Natural killer cell treated with Interleukin-12 subunit alpha and Interleukin-12 subunit beta and Interleukin-15 and Interleukin-18, amount 100 ng/mL, for 72 hours (primary cell): ENCODE measurements at regions not wholly inside any gene's neighbourhood (a gene's known extent, or its start where the extent isn't known, plus 50 kb on each side); places are given as distances from the start of the nearest gene placed in this dataset.

Experiments used
- ATAC-seq, 2 donors: fragments of 150-1000 bp; cut with Tn5 transposase in 1 of 2; sonication (Bioruptor Pico), chemical (Tn5 transposase) in 1 of 2; 2 replicates each; pipeline ENCODE4 v1.10.0; 2021
- DNase-seq: peaks from one replicate; pipeline ENCODE4 v3.0.0; 2022; ENCODE audit warnings: low spot score
- H3K27ac Mint-ChIP-seq, 2 donors: 1 replicate in 1 of 2; 2 replicates in 1 of 2; pipeline ENCODE4 v1.8.0; 2022; ENCODE audit warnings: mixed read lengths in 2 of 2, mild to moderate bottlenecking in 1 of 2, moderate library complexity in 1 of 2
- H3K27me3 Mint-ChIP-seq, 2 donors: 1 replicate in 1 of 2; 2 replicates in 1 of 2; pipeline ENCODE4 v1.8.0; 2022; ENCODE audit warnings: mixed read lengths in 2 of 2
- H3K36me3 Mint-ChIP-seq: one replicate; pipeline ENCODE4 v1.8.0; 2022; ENCODE audit warnings: mixed read lengths
- H3K4me1 Mint-ChIP-seq, 2 donors: 1 replicate in 1 of 2; 2 replicates in 1 of 2; pipeline ENCODE4 v1.8.0; 2022; ENCODE audit warnings: low read depth in 2 of 2, mixed read lengths in 2 of 2, mild to moderate bottlenecking in 1 of 2
- H3K4me3 Mint-ChIP-seq: one replicate; pipeline ENCODE4 v1.8.0; 2022; ENCODE audit warnings: mixed read lengths
- H3K9me3 Mint-ChIP-seq: 2 replicates; pipeline ENCODE4 v1.8.0; 2022; ENCODE audit warnings: mixed read lengths

- H3K27ac Mint-ChIP-seq: peak overlapping the region; percentile 90 to 91
- H3K27me3 Mint-ChIP-seq: no peaks in the 10 kb centered on the region
- ATAC-seq (no peak), DNase-seq (no peak)
- H3K36me3 Mint-ChIP-seq: no peaks in the 10 kb centered on the region
- peaks cover 56% of the 10 kb centered on the region in 2 donors for H3K4me1 Mint-ChIP-seq
- peak overlapping the region; percentile 56 for H3K4me3 Mint-ChIP-seq
- no peaks in the 10 kb centered on the region for H3K9me3 Mint-ChIP-seq
Observed at GRCh38 chr13:22063416-22064124, 392.7 kb downstream of the FGF9 start.

- no peak overlapping the region for H3K4me3 Mint-ChIP-seq
- DNase-seq (no peak), ATAC-seq (no peak)
- H3K36me3 Mint-ChIP-seq: no peaks in the 10 kb centered on the region
- peaks cover 50 to 53% of the 10 kb centered on the region in 2 donors for H3K4me1 Mint-ChIP-seq
- H3K27me3 Mint-ChIP-seq: no peaks in the 10 kb centered on the region
- H3K9me3 Mint-ChIP-seq: no peaks in the 10 kb centered on the region
- peak overlapping the region in 1 of 2 donors; percentile 35 for H3K27ac Mint-ChIP-seq
Observed at GRCh38 chr13:22064854-22065620, 394.2 kb downstream of the FGF9 start.

- H3K4me1 Mint-ChIP-seq: peaks cover 19 to 26% of the 10 kb centered on the region in 2 donors
- H3K36me3 Mint-ChIP-seq: no peaks in the 10 kb centered on the region
- peaks cover 4% of the 10 kb centered on the region for H3K9me3 Mint-ChIP-seq
- peak overlapping the region; percentile 26 for H3K4me3 Mint-ChIP-seq
- H3K27me3 Mint-ChIP-seq: peaks cover 0 to 5% of the 10 kb centered on the region in 2 donors
- DNase-seq: no peak
- peak in 1 of 2 donors; percentile 61 for ATAC-seq
- H3K27ac Mint-ChIP-seq: peak overlapping the region; percentile 22 to 53
Observed at GRCh38 chr13:22073718-22074117, 402.8 kb downstream of the FGF9 start.

GRCh38 chr13:22074403-22074802 is 403.5 kb downstream of the FGF9 start:
- no peak for DNase-seq
- H3K4me1 Mint-ChIP-seq: peaks cover 19 to 26% of the 10 kb centered on the region in 2 donors
- ATAC-seq: peak; percentile 61 to 88
- peaks cover 0 to 8% of the 10 kb centered on the region in 2 donors for H3K27me3 Mint-ChIP-seq
- peaks cover 7% of the 10 kb centered on the region for H3K9me3 Mint-ChIP-seq
- peak overlapping the region; percentile 26 for H3K4me3 Mint-ChIP-seq
- no peaks in the 10 kb centered on the region for H3K36me3 Mint-ChIP-seq
- H3K27ac Mint-ChIP-seq: peak overlapping the region; percentile 22 to 53

GRCh38 chr13:22076658-22077057 is 405.8 kb downstream of the FGF9 start:
- Mint-ChIP-seq H3K27ac (peak overlapping the region in 1 of 2 donors; percentile 48), H3K4me3 (no peak overlapping the region), H3K9me3 (peaks cover 7% of the 10 kb centered on the region), H3K27me3 (peaks cover 0 to 8% of the 10 kb centered on the region in 2 donors), H3K36me3 (no peaks in the 10 kb centered on the region), H3K4me1 (peaks cover 21 to 26% of the 10 kb centered on the region in 2 donors)
- DNase-seq: no peak
- ATAC-seq: no peak

GRCh38 chr13:22077205-22077683 is 406.4 kb downstream of the FGF9 start:
- Mint-ChIP-seq H3K27ac (no peak overlapping the region), H3K9me3 (peaks cover 7% of the 10 kb centered on the region), H3K4me3 (no peak overlapping the region), H3K4me1 (peaks cover 23 to 26% of the 10 kb centered on the region in 2 donors), H3K27me3 (peaks cover 0 to 8% of the 10 kb centered on the region in 2 donors), H3K36me3 (no peaks in the 10 kb centered on the region)
- DNase-seq: no peak
- ATAC-seq: no peak

- no peak for DNase-seq
- Mint-ChIP-seq H3K4me1 (peaks cover 28 to 31% of the 10 kb centered on the region in 2 donors), H3K9me3 (peaks cover 7% of the 10 kb centered on the region)
Observed at GRCh38 chr13:22077764-22078163, 406.9 kb downstream of the FGF9 start.

GRCh38 chr13:22079961-22080360 is 409.1 kb downstream of the FGF9 start:
- Mint-ChIP-seq H3K36me3 (no peaks in the 10 kb centered on the region), H3K27ac (peak overlapping the region in 1 of 2 donors; percentile 38), H3K27me3 (peaks cover 0 to 16% of the 10 kb centered on the region in 2 donors), H3K4me1 (peaks cover 22 to 24% of the 10 kb centered on the region in 2 donors), H3K4me3 (no peak overlapping the region), H3K9me3 (peaks cover 7% of the 10 kb centered on the region)
- DNase-seq (no peak), ATAC-seq (no peak)

More at GRCh38 chr13:22077764-22078163, 406.9 kb downstream of the FGF9 start:
- Mint-ChIP-seq H3K4me3 (no peak overlapping the region), H3K36me3 (no peaks in the 10 kb centered on the region), H3K27ac (peak overlapping the region in 1 of 2 donors; percentile 24), H3K27me3 (peaks cover 0 to 12% of the 10 kb centered on the region in 2 donors)
- no peak for ATAC-seq

- no peak for DNase-seq
- H3K9me3 Mint-ChIP-seq: peaks cover 7% of the 10 kb centered on the region
- no peak overlapping the region for H3K4me3 Mint-ChIP-seq
- H3K27me3 Mint-ChIP-seq: peaks cover 0 to 19% of the 10 kb centered on the region in 2 donors
- H3K27ac Mint-ChIP-seq: no peak overlapping the region
- H3K36me3 Mint-ChIP-seq: no peaks in the 10 kb centered on the region
- peaks cover 20 to 22% of the 10 kb centered on the region in 2 donors for H3K4me1 Mint-ChIP-seq
- ATAC-seq: no peak
Observed at GRCh38 chr13:22080832-22081231, 410.0 kb downstream of the FGF9 start.

- H3K4me1 Mint-ChIP-seq: peaks cover 18 to 20% of the 10 kb centered on the region in 2 donors
- H3K27me3 Mint-ChIP-seq: peaks cover 0 to 16% of the 10 kb centered on the region in 2 donors
- H3K27ac Mint-ChIP-seq: no peak overlapping the region
- ATAC-seq (no peak), DNase-seq (no peak)
- H3K4me3 Mint-ChIP-seq: no peak overlapping the region
- H3K36me3 Mint-ChIP-seq: no peaks in the 10 kb centered on the region
- peaks cover 5% of the 10 kb centered on the region for H3K9me3 Mint-ChIP-seq
Observed at GRCh38 chr13:22081430-22081829, 410.6 kb downstream of the FGF9 start.

- peaks cover 3% of the 10 kb centered on the region for H3K9me3 Mint-ChIP-seq
- no peak for ATAC-seq
- H3K4me3 Mint-ChIP-seq: no peak overlapping the region
Observed at GRCh38 chr13:22082030-22082429, 411.2 kb downstream of the FGF9 start.

GRCh38 chr13:22082437-22083100 is 411.7 kb downstream of the FGF9 start:
- Mint-ChIP-seq H3K4me1 (peaks cover 11 to 17% of the 10 kb centered on the region in 2 donors), H3K27ac (peak overlapping the region in 1 of 2 donors; percentile 4), H3K27me3 (peaks cover 0 to 14% of the 10 kb centered on the region in 2 donors), H3K4me3 (peak overlapping the region; percentile 7), H3K9me3 (peaks cover 3% of the 10 kb centered on the region), H3K36me3 (no peaks in the 10 kb centered on the region)
- ATAC-seq: no peak
- DNase-seq: no peak

More at GRCh38 chr13:22082030-22082429, 411.2 kb downstream of the FGF9 start:
- no peak for DNase-seq
- Mint-ChIP-seq H3K27ac (peak overlapping the region in 1 of 2 donors; percentile 4), H3K27me3 (peaks cover 0 to 14% of the 10 kb centered on the region in 2 donors), H3K36me3 (no peaks in the 10 kb centered on the region), H3K4me1 (peaks cover 12 to 17% of the 10 kb centered on the region in 2 donors)

- no peak overlapping the region for H3K4me3 Mint-ChIP-seq
- H3K9me3 Mint-ChIP-seq: no peaks in the 10 kb centered on the region
- DNase-seq: no peak
- no peak overlapping the region for H3K27ac Mint-ChIP-seq
- peaks cover 0 to 11% of the 10 kb centered on the region in 2 donors for H3K27me3 Mint-ChIP-seq
- H3K4me1 Mint-ChIP-seq: peaks cover 11 to 18% of the 10 kb centered on the region in 2 donors
- no peak for ATAC-seq
- H3K36me3 Mint-ChIP-seq: no peaks in the 10 kb centered on the region
Observed at GRCh38 chr13:22085001-22085400, 414.1 kb downstream of the FGF9 start.
